CD14-positive monocyte (primary cell): ENCODE measurements at regions not wholly inside any gene's neighbourhood (a gene's known extent, or its start where the extent isn't known, plus 50 kb on each side); places are given as distances from the start of the nearest gene placed in this dataset.

Source experiments
- DNase-seq, 3 donors: peaks; one replicate each; pipeline ENCODE4 v3.0.0-alpha.2; 2011 to 2022
- H2AFZ ChIP-seq: 2 replicates; pipeline ENCODE4 v1.6.0; 2012; ENCODE audit warnings: mild to moderate bottlenecking, low read depth, low read length, inconsistent platforms; ENCODE audit not compliant: insufficient read depth, poor library complexity, severe bottlenecking
- H3K27ac ChIP-seq, 2 donors: 1 replicate in 1 of 2; 2 replicates in 1 of 2; pipeline ENCODE4 v1.5.1; 2012 to 2013; ENCODE audit warnings: low read length in 2 of 2, control low read depth in 1 of 2, inconsistent platforms in 1 of 2, low read depth in 1 of 2, mild to moderate bottlenecking in 1 of 2
- H3K27me3 ChIP-seq, 2 donors: one replicate each; pipeline versions ENCODE4 v1.6.0 to v1.6.1; 2011 to 2013; ENCODE audit warnings: low read length in 2 of 2; ENCODE audit not compliant: control insufficient read depth in 2 of 2, insufficient read depth in 2 of 2
- H3K36me3 ChIP-seq, 2 donors: replicated peaks in 1 of 2; 1 replicate in 1 of 2; 2 replicates in 1 of 2; pipeline versions ENCODE4 v1.5.1 to v1.6.1; 2012 to 2013; ENCODE audit warnings: low read length in 2 of 2, control low read depth in 1 of 2, inconsistent platforms in 1 of 2, mild to moderate bottlenecking in 1 of 2; ENCODE audit not compliant: insufficient read depth in 2 of 2, control insufficient read depth in 1 of 2
- H3K4me1 ChIP-seq, 2 donors: 1 replicate in 1 of 2; 2 replicates in 1 of 2; pipeline versions ENCODE4 v1.5.1 to v1.6.1; 2012 to 2013; ENCODE audit warnings: low read length in 2 of 2, control low read depth in 1 of 2, inconsistent platforms in 1 of 2, mild to moderate bottlenecking in 1 of 2, moderate library complexity in 1 of 2; ENCODE audit not compliant: insufficient read depth in 2 of 2, control insufficient read depth in 1 of 2
- H3K4me2 ChIP-seq: replicated peaks from 2 replicates; pipeline ENCODE3; 2012; ENCODE audit warnings: low read length, moderate library complexity, mild to moderate bottlenecking; ENCODE audit not compliant: poor library complexity, severe bottlenecking; ENCODE audit errors: extremely low read depth
- H3K4me3 ChIP-seq, 3 experiments: fragments of 200-600 bp in 1 of 3; sonication (generic) in 1 of 3; replicated peaks in 1 of 3; 1 replicate in 2 of 3; 2 replicates in 1 of 3; pipeline ENCODE4 v1.5.1; 2011 to 2013; ENCODE audit warnings: low read length in 3 of 3, mild to moderate bottlenecking in 3 of 3, control low read depth in 2 of 3, low read depth in 2 of 3, inconsistent platforms in 1 of 3, moderate library complexity in 1 of 3
- H3K79me2 ChIP-seq: 2 replicates; pipeline ENCODE4 v1.6.0; 2012; ENCODE audit warnings: mild to moderate bottlenecking, control low read depth, inconsistent platforms, low read length, moderate library complexity; ENCODE audit not compliant: insufficient read depth
- H3K9ac ChIP-seq: 2 replicates; pipeline ENCODE4 v1.6.0; 2017; ENCODE audit warnings: low read length, mild to moderate bottlenecking; ENCODE audit not compliant: insufficient read depth, poor library complexity, severe bottlenecking
- H3K9me3 ChIP-seq, 2 donors: replicated peaks in 1 of 2; 1 replicate in 1 of 2; 2 replicates in 1 of 2; pipeline versions ENCODE4 v1.5.1 to v1.6.1; 2012 to 2013; ENCODE audit warnings: low read length in 2 of 2, control low read depth in 1 of 2; ENCODE audit not compliant: control insufficient read depth in 1 of 2, insufficient read depth in 1 of 2
- H4K20me1 ChIP-seq: 2 replicates; pipeline ENCODE4 v1.6.0; 2012; ENCODE audit warnings: mild to moderate bottlenecking, low read length, control low read depth, moderate library complexity; ENCODE audit not compliant: insufficient read depth
- H3K27ac Mint-ChIP-seq, 7 donors: one replicate each; pipeline ENCODE4 v1.8.0; 2020; ENCODE audit warnings: mild to moderate bottlenecking in 7 of 7, mixed read lengths in 7 of 7, moderate library complexity in 6 of 7, inconsistent platforms in 2 of 7
- H3K27me3 Mint-ChIP-seq, 3 donors: one replicate each; pipeline ENCODE4 v1.8.0; 2021 to 2022; ENCODE audit warnings: low read depth in 3 of 3, mild to moderate bottlenecking in 3 of 3, mixed read lengths in 3 of 3, moderate library complexity in 3 of 3, inconsistent platforms in 1 of 3
- H3K36me3 Mint-ChIP-seq, 2 donors: one replicate each; pipeline ENCODE4 v1.8.0; 2020; ENCODE audit warnings: mixed read lengths in 2 of 2, inconsistent platforms in 1 of 2, mild to moderate bottlenecking in 1 of 2
- H3K4me1 Mint-ChIP-seq: one replicate; pipeline ENCODE4 v1.8.0; 2020; ENCODE audit warnings: mild to moderate bottlenecking, mixed read lengths
- H3K4me3 Mint-ChIP-seq, 2 donors: one replicate each; pipeline ENCODE4 v1.8.0; 2020; ENCODE audit warnings: mild to moderate bottlenecking in 2 of 2, mixed read lengths in 2 of 2, moderate library complexity in 1 of 2
- H3K9me3 Mint-ChIP-seq, 7 donors: one replicate each; pipeline ENCODE4 v1.8.0; 2020 to 2022; ENCODE audit warnings: mixed read lengths in 7 of 7, mild to moderate bottlenecking in 6 of 7, moderate library complexity in 6 of 7, inconsistent platforms in 2 of 7
- CTCF ChIP-seq: fragments of 200-600 bp; IDR thresholded peaks from one replicate; pipeline ENCODE4 v1.8.0; 2022; ENCODE audit warnings: antibody characterized with exemption, mild to moderate bottlenecking
- WGBS: methylation state at CpG from one replicate; pipeline ENCODE4 v1.1.5; 2013; ENCODE audit warnings: missing lambda C conversion rate; ENCODE audit not compliant: insufficient coverage; 5-methylcytosine and 5-hydroxymethylcytosine counted together
- intact Hi-C, 2 donors: fragments of 100-400 bp; cut with micrococcal nuclease; formaldehyde crosslinking; loops; one replicate each; pipeline versions ENCODE4 v1.15.0 to v1.15.1; 2023

- 100% methylated on average over 1 of the region's 2 CpGs for WGBS
- no peak overlapping the region for H2AFZ ChIP-seq
- H3K27ac Mint-ChIP-seq, result no peak overlapping the region
Measured at GRCh38 chr9:119005162-119005561, 364.1 kb downstream of the BRINP1 start.

GRCh38 chr9:119009249-119009648, 360.0 kb downstream of the BRINP1 start:
- Mint-ChIP-seq H3K27me3 (no peaks in the 10 kb centered on the region), H3K4me3 (no peak overlapping the region), H3K9me3 (peaks cover 0 to 7% (median 1%) of the 10 kb centered on the region in 7 donors), H3K36me3 (no peaks in the 10 kb centered on the region), H3K27ac (no peak overlapping the region), H3K4me1 (no peaks in the 10 kb centered on the region)
- H2AFZ ChIP-seq, result no peak overlapping the region
- no peak overlapping the region for H3K4me2 ChIP-seq
- no peaks in the 10 kb centered on the region for H3K36me3 ChIP-seq
- no peaks in the 10 kb centered on the region for H3K9me3 ChIP-seq
- no peaks in the 10 kb centered on the region for H3K4me1 ChIP-seq
- H3K27me3 ChIP-seq, result no peaks in the 10 kb centered on the region
- H3K27ac ChIP-seq, result no peak overlapping the region
- 60% methylated on average over 1 of the region's 4 CpGs for WGBS
- H4K20me1 ChIP-seq, result no peaks in the 10 kb centered on the region
- no peak for DNase-seq
- intact Hi-C loops, result no loop called here
- H3K9ac ChIP-seq, result no peak overlapping the region
- H3K4me3 ChIP-seq, result no peak overlapping the region
- H3K79me2 ChIP-seq, result no peaks in the 10 kb centered on the region
- no peak for TF ChIP-seq CTCF

More at GRCh38 chr9:119005162-119005561, 364.1 kb downstream of the BRINP1 start:
- no peaks in the 10 kb centered on the region for H3K36me3 Mint-ChIP-seq
- peaks cover 0 to 5% (median 0%) of the 10 kb centered on the region in 7 donors for H3K9me3 Mint-ChIP-seq
- Histone ChIP-seq H3K36me3 (no peaks in the 10 kb centered on the region), H3K27me3 (no peaks in the 10 kb centered on the region), H3K4me3 (no peak overlapping the region), H3K4me1 (no peaks in the 10 kb centered on the region), H3K79me2 (no peaks in the 10 kb centered on the region), H4K20me1 (no peaks in the 10 kb centered on the region), H3K4me2 (no peak overlapping the region), H3K9me3 (no peaks in the 10 kb centered on the region), H3K27ac (no peak overlapping the region), H3K9ac (no peak overlapping the region)
- no peak for TF ChIP-seq CTCF
- intact Hi-C loops, result no loop called here
- DNase-seq, result no peak
- H3K27me3 Mint-ChIP-seq, result no peaks in the 10 kb centered on the region
- no peaks in the 10 kb centered on the region for H3K4me1 Mint-ChIP-seq
- H3K4me3 Mint-ChIP-seq, result no peak overlapping the region
